NCI-H526 (cell line): ENCODE measurements at regions not wholly inside any gene's neighbourhood (a gene's known extent, or its start where the extent isn't known, plus 50 kb on each side); places are given as distances from the start of the nearest gene placed in this dataset.
"Not testable (repeated sequence)": the region's sequence is repeated elsewhere in the genome, so short reads cannot be mapped to it uniquely, and the experiment has no call there.

Source experiments
- DNase-seq, 2 experiments: peaks; one replicate each; lab custom pipeline; 2025; lab: John Stamatoyannopoulos, UW

DNA sequence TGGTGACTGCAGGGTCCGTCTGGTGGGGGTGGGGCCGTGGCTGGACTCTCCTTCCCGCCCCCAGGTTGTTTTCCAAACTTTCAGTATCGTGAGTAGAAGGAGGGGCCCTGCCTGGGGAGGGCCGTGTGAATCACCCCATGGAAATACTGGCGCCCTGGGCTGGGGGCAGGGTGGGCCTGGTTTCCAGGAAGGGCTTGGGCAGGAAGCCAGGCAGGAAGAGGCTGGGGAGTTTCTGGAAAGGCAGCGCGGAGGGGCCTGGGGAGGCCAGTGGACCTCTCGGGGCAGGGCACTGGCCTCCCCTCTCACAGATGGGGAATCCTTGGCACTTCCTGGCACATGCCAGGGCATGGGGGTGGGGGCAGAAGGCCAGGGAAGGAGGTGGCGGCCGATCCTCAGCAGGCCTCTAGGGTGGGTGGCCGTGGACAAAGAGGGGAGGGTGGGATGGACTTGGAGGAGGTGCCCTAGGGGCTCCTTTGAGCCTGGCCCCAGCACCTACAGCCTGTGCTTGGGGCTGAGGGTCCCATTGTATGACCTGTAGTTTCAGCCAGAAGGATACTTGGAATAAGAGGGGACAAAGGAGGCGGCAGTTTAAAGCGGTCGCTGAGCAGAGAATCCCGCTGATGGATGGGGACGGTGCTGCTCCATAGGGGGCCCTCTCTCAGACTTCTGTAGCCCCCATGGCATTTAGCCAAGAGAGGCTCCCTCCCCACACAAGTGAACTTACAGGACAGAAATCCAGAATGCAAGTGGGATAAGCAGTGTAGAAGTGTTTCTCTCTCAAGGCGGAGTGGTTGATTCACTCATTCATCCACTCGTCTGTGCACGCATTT, 56.5 kb upstream of the GATA2 start:
- no peak for DNase-seq

DNA sequence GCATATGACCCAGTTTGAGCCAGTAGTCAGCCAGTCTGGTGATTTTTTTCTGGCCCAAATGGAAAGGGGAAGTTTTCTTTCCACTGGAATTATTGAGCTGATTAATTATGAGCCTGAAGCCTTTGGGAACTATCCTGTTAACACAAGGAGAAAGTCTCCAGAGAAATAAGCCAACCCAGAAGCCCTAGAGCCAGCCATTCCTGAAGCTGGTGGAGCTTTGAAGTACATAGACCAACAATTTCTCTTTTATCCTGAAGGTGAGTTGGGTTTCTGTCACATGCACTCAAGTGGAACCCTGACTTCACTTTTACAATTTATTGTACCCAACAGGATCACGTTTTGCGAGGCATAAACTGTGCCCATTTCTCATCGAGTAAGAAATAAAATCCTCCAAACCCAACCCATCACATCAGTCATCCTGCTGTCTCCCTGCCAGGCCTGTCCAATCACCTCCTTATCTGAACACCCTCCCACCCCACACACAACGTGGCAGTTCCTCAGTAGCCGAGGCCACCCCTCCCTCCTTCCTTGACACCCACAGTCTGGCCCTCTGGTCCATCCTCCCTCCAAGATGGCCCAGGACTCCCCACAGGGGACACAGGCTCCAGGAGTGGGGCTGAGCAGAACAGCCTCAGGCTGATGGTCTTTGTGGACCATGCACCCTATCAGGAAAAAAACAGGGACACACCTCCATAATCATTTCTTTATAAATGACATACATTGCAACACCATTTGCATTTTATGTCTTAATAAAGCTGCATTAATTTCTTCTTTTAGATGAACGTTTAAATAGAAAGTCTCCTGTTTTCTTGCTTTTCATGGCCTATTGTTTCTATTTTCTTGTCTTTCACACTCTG, 55.7 kb upstream of the GATA2 start:
- no peak for DNase-seq

DNA sequence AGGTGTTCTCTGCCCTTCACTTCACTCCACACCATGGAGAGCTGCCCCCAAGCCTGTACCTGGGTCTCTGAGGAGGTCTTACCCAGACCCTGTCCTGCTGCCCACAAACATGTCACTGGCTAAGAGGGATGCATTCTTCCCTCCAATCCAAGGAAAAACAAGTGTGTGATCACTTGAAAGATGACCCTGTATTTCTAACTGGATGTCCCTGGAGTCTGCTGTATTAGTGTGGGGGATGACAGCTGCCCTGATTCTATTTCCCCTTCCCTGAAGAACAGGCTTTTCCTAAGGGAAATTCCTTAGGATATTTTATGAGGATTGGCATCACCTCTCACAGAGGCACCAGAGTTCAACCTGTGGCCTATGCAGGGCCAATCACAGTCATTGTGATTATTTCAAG, 55.0 kb upstream of the GATA2 start:
- DNase-seq = no peak

- no peak for DNase-seq
Observed at GRCh38 chr3:128547368-128547987, 54.5 kb upstream of the GATA2 start.

DNA sequence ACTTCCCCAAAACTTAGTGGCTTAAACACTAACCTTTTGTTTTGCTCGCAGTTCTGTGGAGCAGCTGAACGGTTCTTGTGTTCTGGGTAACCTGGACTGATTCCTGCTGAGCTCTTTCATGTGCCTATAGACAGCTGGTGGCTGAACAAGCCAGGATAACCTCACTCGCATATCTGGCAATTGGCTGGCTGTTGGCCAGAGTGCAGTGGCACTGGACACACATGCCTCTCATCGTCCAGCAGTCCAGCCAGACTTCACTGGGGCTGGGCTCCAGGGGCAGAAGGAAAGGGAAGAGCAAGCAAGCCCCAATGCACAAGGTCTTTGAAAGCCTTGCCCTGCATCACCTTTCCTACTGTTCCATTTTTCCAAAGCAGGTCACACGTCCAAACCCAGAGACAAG, 53.6 kb upstream of the GATA2 start:
- DNase-seq = no peak

DNA sequence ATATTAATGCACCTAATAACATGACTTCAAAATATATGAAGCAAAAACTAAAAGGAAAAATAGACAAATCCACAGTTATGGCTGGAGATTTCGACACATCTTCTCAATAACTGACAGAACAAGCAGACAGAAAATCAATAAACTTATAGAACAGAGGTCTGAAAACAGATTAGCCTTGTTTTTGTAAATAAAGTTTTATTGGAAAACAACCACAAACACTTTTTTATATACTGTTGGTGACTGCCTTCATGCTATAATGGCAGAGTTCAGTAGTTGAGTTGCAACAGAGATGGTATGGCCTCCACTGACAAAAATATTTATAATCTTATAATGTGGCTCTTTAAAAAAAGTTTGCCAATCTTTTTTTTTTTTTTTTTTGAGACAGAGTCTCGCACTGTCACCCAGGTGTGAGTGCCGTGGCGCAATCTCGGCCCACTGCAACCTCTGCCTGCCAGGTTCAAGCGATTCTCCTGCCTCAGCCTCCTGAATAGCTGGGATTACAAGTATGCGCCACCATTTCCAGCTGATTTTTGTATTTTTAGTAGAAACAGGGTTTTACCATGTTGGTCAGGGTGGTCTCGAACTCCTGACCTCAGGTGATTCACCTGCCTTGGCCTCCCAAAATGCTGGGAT, 52.2 kb upstream of the GATA2 start:
- no peak for DNase-seq

- DNase-seq = no peak
Observed at GRCh38 chr3:128544190-128544589, 51.2 kb upstream of the GATA2 start.

GRCh38 chr3:128543570-128544174, 50.7 kb upstream of the GATA2 start:
- not testable (repeated sequence) for DNase-seq
